ENCODE measurements at regions not wholly inside any gene's neighbourhood (a gene's known extent, or its start where the extent isn't known, plus 50 kb on each side); places are given as distances from the start of the nearest gene placed in this dataset.

DNA sequence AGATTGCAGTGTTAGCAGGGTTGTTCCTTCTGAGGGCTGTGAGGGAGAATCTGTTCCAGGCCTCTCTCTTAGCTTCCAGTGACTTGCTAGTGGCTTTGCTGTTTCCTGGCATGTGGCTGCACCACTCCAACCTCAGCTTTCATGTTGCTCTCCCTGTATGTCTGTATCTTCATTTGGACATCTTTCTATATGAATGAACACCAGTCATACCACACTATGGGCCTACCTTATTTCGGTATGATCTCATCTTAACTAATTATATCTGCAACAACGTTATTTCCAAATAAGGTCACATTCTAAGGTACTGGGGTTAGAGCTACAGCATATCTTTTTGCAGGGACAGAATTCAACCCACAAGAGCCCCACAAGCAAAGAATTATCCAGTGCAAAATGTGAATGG, 356.7 kb upstream of the UMPS start:
- no peak for TF ChIP-seq POLR2A (IDR thresholded peaks at IDR 0.05)
- TF ChIP-seq, protein P1, sequence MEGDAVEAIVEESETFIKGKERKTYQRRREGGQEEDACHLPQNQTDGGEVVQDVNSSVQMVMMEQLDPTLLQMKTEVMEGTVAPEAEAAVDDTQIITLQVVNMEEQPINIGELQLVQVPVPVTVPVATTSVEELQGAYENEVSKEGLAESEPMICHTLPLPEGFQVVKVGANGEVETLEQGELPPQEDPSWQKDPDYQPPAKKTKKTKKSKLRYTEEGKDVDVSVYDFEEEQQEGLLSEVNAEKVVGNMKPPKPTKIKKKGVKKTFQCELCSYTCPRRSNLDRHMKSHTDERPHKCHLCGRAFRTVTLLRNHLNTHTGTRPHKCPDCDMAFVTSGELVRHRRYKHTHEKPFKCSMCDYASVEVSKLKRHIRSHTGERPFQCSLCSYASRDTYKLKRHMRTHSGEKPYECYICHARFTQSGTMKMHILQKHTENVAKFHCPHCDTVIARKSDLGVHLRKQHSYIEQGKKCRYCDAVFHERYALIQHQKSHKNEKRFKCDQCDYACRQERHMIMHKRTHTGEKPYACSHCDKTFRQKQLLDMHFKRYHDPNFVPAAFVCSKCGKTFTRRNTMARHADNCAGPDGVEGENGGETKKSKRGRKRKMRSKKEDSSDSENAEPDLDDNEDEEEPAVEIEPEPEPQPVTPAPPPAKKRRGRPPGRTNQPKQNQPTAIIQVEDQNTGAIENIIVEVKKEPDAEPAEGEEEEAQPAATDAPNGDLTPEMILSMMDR (IDR thresholded peaks at IDR 0.05): no peak

Data from right lobe of liver (tissue), 4 donors.